ENCODE measurements at regions not wholly inside any gene's neighbourhood (a gene's known extent, or its start where the extent isn't known, plus 50 kb on each side); places are given as distances from the start of the nearest gene placed in this dataset.

- TF ChIP-seq CTCF (IDR thresholded peaks at IDR 0.05) (no peak), POLR2A (IDR thresholded peaks at IDR 0.05) (no peak), EP300 (IDR thresholded peaks at IDR 0.05) (no peak)
Measured at GRCh38 chr7:67760971-67761370, 764.3 kb downstream of the TYW1 start.

Measured in ovary (tissue), 3 donors.